Head of caudate nucleus (tissue), 42 donors: ENCODE measurements at regions not wholly inside any gene's neighbourhood (a gene's known extent, or its start where the extent isn't known, plus 50 kb on each side); places are given as distances from the start of the nearest gene placed in this dataset.

Source experiments
- DNase-seq, 42 donors: peaks; one replicate each; pipeline versions ENCODE4 v3.0.0 to v3.0.0-alpha.2; 2020 to 2021; ENCODE audit warnings: mixed read lengths in 7 of 42
- intact Hi-C: fragments of 100-400 bp; cut with DNase I; formaldehyde crosslinking; loops from one replicate; pipeline ENCODE4 v1.15.0; 2022

DNA sequence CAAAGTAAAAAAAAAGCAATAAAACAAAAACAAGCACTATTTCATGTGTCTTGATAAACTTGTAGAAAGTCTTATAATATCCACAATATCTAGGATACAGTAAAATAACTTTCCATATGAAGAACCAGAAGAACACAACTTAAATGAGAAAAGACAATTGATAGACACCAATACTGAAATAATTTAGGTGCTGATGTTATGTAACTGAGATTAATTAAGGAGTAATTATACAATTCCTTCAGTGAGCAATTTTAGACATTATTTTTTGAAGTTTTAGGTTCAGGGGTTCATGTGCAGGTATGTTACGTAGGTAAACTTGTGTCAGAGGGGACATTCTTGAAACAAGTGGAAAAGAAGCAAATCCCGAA lies 88.3 kb upstream of the VPREB1 start:
- no peak for DNase-seq
- intact Hi-C loops = no loop called here

DNA sequence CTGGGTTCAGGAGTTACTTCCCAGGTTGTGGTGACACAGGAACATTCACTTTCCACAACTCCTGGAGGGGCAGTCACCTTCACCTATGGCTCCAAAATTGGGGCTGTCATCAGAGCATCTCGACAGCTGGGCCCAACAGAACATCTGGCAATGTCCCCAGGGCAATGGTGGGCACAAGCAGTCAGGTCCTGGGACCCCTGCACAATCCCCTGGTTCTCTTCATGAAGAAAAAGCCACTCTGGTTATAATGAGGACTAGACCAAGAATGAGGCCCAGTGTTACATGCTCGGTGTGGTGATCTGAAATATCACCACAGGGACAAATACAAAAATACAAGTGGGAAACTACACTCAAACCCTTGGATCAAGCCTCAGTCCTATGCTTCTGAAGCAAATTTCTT lies 89.0 kb upstream of the VPREB1 start:
- DNase-seq = no peak

DNA sequence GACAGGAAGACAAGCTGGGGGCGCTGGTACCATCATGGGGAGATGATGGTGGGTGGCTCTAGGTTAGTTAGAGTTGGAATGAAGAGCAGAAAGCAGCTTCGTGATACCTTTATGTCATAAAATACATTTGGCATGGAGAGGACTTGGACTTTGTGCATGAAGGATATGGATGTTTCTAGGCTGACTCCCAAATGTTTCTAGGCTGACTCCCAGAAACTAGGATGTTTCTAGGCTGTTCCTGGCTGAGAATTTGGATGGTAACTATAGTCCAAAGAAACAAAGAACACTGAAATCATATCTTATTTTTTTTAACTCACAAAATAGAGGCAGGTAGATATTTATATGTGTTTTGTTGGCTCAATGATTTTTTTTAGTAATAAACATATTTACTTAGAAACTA lies 89.4 kb upstream of the VPREB1 start:
- no peak for DNase-seq
- intact Hi-C loops = no loop called here

More for the DNA sequence above, 89.0 kb upstream of the VPREB1 start:
- intact Hi-C loops = no loop called here

DNA sequence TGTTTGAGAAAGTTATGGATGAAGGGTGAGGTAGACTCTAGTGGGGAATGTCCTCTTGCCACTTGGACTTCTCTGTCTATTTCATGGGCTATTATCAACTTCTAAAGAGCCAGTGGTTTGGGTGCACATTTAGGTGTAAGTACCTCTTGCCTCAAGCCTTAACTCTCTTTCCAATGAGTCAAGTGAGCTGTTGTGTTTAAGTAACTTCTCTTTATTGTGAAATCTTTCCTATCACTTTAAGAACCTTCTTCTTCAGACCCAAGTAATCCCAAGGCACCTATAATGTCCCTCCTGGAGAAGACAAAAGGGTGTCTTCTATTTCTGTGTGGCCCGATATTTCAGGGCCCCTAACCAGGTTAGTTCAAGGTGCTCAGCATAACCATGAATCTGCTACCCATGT lies 90.5 kb upstream of the VPREB1 start:
- intact Hi-C loops = no loop called here
- no peak for DNase-seq

DNA sequence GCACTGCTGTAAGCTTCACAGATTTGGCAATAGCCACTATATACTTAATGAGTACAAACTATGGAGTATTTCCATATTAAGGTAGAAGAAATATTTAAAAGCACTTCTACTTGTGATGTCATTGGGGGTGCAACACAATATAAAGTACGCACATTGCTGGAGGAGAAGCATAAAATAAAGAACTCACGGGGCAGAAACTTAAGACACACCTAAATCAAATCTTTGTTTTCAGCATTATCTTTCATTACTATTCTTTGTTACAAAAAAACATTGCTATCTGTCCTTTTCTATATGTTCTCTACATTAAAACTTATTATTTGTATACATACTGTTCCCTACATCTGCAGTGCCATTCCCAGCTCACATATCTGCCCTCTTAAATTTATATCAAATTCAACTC lies 93.3 kb upstream of the VPREB1 start:
- intact Hi-C loops = no loop called here
- DNase-seq = no peak

DNA sequence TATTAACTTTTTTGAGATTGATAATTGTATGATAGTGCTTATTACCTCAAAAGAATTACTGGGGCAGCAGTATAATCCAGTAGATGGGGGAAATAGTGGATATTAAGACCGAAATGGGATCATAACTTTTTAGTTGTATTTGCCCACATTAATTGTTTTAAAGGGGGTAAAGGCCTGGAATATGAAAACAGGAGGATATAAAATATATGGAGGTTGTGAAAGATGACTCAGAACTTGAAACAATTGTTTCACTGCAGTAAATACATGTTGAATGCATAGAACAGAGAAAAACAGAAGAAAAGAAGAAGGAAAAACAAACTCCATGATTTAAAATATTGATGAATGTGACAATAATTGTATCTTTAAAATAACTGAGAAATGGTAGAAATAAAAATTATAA lies 94.1 kb upstream of the VPREB1 start:
- DNase-seq = no peak
- intact Hi-C loops = no loop called here

DNA sequence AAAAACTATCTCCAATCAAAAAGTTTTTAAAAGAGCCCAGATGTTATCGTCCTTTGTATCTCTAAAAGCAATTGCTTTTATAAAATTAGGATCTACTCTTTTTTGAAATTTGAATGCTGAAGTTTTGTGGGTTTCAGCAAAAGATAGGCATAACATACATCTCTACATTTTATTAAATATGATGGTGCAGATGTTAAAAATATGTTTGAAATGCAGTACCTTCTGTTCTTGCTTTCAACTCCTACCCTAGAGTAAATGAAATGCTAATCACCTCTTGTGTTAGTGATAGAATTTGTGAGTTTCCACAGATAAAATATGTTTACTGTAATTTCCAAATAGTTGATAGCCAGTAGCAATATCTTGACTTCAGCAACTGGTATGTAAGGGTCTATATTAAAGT lies 95.7 kb upstream of the VPREB1 start:
- DNase-seq = no peak

DNA sequence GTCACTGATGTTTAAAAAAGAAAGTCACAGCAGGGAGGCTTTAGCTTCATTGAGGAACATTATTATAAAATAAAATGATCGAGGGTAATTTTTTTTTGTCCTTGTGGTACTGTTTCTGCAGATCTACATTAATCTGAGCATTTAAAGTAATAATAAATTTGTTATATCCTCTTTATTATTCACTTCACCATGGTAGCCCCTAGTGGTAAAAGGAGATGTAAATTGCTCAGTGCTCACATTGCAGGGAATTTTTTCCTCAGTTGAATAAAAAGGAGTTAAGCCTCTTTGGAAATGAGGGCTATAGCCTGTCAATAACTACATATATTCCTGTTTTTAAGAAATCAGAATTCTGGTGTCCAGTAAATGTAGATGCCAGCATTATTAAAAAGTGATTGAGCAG lies 99.7 kb upstream of the VPREB1 start:
- DNase-seq = no peak
- intact Hi-C loops = no loop called here

More for the DNA sequence above, 95.7 kb upstream of the VPREB1 start:
- intact Hi-C loops = no loop called here

DNA sequence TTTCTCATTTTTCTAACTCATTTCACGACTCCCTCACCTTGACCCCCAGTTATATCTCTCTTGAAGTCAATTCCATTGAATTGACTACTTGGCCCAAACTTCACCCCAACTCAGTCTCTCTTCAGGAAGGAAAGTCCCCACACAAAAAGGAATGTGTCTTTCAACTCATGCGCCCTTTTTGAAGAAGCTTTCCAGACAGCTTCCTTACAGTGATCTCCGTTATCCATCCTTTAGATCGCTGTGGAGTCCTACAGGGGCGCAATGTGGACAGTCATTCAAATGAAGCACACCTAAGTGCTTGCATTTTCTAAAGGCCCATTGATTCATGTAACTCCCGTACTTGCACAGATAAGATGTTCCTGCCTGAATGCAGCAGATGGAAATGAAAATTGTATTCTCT lies 101.1 kb upstream of the VPREB1 start:
- intact Hi-C loops = no loop called here
- DNase-seq = no peak

DNA sequence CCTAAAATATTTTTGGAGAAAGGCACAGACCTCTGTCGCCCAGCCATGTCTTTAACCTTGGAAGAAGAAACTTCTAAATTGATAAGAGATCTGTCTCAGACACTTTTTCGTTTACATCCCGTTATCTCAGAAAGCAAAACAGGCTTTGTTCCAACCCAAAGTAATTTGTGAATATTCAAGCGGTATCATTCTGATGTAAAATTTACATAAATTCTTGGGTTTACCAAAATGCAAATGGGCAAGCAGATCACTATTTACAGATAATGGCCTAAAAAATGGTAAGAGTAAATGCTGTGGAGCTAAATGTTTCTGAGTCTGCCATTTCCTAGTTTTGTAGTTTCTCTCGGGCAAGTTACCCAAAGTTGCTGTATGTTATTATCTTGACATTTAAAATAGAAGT lies 101.9 kb upstream of the VPREB1 start:
- intact Hi-C loops = no loop called here
- DNase-seq = no peak

DNA sequence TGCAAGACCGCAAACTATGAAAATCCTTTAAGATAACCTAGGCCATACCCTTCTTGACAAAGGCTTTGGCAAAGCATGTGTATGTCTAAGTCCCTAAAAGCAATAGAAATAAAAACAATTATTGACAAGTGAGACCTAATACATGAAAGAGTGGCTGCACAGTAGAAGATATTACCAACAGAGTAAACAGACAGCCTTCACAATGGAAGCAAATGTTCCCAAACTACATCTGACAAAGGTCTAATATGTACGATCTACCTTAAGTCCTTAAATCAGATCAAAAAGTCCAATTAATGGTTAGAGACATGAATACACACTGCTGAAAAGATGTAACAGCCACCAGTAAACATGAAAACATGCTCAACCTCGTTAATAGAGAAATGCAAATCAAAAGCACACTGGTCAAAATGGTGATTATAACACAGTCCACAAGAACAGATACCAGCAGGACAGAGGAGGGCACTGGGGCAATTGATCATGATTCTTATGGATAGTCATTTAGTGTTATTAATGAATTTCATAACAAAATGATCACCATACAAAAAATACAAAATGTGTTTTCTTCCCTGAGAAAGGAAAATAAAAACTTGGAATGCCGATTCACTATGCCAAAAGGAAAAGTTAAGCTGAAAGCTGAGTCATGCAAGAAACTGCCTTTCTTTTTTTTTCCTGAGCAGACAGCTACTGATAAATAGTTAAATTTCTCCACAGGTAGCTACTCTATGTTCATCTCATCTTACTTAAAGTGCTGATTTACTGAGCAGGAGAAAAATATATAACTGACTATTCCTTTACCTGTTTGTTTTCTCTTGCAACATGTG lies 102.6 kb upstream of the VPREB1 start:
- no peak for DNase-seq
- intact Hi-C loops = no loop called here

DNA sequence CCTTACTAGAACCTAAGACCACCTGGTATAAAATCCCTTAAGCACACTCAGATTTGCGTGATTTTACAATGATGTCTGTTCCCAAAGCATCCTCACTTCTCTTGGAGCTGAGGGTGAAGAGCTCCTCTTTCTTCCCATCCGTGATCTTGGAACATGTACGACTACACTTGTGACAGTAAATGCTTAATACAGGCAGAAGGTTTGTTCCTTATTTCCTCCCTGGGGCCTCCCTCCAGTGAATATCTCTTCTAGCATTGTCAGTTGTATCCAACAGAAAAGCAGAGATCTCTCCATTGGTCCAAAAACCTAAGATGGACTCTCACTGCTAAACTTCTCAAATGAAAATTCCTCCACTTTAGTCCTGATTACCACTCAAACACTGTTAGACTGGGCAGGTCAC lies 103.6 kb upstream of the VPREB1 start:
- no peak for DNase-seq
- intact Hi-C loops = no loop called here

DNA sequence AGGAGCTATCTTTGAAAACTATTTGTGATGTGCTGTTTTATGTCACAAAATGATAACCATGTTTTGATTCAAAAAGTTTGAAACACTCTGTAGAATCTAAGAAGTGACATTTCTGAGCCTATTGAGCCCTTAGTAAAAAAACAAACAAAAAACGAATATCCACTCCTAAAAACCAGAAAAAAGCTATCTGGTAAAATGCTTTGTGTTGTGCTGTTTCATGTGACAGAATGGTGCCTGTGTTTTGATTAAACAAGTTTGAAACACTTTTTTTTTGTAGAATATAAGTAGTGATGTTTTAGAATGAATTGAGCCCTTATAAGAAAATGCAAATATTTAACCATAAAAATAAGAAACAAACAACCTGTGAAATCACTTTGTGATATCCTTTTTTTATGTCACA lies 105.2 kb upstream of the VPREB1 start:
- no peak for DNase-seq
- intact Hi-C loops = no loop called here

DNA sequence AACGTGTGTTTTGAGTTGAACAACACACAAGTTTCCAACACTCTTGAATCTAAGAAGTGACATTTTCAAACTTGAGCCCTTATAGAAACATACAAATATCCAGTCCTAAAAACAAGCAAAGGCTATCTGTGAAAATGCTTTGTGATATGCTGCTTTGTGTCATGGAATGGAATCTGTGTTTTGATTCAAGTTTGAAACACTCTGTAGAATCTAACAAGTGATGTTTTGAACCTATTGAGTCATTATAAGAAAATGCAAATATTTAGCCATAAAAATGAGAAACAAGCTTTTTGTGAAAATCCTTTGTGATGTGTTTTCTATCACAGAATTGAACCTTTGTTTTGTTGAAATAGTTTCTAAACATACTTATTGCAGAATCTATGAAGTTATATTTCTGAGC lies 105.7 kb upstream of the VPREB1 start:
- intact Hi-C loops = no loop called here
- no peak for DNase-seq

DNA sequence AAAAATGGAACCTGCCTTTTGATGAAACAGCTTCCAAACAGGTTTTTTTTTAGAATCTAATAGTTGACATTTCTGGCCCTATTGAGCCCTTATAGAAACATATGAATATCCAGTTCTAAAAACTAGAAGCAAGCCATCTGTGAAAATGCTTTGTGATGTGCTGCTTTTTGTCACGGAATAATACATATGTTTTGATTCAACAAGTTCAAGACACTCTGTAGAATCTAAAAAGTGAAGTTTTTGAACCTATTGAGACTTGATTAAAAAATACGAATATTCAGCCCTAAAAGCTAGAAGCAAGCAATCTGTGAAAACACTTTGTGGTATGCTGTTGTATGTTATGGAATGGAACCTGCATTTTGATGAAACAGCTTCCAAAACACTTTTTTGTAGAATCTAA lies 106.7 kb upstream of the VPREB1 start:
- no peak for DNase-seq
- intact Hi-C loops = no loop called here

DNA sequence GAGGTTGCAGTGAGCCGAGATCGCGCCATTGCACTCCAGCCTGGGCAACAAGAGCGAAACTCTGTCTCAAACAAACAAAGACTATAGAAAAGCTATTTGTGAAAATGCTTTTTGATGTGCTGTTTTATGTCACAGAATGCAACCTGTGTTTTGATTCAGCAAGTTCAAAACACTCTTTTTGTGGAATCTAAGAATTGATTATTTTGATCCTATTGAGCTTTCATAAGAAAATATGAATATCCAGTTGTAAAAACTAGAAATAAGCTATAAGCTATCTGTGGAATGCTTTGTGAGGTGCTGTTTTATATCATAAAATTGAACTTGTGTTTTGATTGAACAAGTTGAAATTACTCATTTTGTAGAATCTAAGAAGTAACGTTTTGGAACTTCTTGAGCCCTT lies 110.7 kb upstream of the VPREB1 start:
- intact Hi-C loops = no loop called here
- DNase-seq = no peak

DNA sequence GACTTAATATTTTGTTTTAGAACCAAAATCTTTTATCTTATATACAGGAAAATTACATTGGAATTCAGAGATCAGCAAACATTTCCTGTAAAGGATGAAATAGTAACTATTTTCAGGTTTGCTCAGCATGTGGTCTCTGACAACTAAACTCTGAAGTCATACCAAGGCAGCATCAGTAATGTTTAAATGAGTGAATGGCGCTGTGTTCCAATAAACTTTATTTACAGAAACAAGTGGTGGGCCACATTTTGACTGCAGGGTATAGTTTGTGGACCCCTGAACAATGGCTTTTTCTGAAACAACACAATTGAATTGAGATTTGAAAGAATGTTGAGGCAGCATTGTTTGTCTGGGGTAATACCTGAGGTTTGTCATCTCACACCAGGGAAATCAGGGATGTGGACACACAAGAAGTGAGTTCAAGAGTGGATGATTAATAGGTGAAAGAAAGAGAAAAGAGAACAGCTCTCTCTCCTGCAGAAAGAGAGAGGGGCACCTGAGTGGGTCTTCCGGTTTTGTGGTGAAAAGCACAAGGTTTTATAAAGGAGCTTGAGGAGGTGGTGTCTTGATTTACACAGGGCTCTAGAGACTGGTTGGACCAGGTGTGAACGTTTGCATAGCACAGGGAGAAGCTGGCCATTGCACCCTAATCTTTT lies 113.5 kb upstream of the VPREB1 start:
- no peak for DNase-seq
- intact Hi-C loops = no loop called here

DNA sequence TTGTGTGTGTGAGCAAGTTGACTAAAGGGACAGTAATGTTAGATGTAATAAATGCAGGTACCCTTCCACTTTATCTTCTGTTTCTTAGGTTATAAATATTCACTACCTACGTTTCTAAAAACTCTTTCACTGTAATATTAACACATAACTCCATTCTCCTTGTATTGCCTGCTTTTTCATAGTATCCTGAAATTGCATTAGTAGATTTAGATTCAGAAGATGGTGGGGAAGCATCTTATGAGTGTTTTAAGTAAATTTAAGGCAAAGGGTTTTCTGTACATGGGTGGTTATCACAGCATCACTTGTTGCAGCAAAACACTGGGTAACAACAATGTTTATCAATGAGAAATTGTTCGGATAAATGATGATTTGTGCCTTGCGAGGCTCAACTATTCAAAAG lies 115.2 kb upstream of the VPREB1 start:
- DNase-seq = no peak
- intact Hi-C loops = no loop called here

DNA sequence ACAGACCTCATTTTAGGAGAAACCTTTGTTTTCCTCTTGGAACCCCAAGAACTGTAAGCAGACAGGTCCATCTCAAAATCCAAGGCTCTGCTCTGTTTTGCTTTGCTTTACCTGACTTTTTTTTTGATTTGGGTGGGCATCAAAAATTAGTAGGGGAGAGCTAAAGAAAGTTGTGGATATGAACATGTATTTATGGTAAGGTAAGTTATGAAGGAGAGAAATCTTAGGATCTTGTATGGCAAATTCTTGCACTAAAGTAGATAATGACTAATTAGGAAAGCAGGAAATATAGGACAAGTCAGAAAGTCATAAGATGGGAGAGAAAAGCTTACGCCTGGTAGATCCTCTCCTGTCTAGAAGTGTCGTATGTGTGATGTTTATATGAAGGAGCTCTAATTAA lies 116.1 kb upstream of the VPREB1 start:
- DNase-seq = no peak
- intact Hi-C loops = no loop called here

DNA sequence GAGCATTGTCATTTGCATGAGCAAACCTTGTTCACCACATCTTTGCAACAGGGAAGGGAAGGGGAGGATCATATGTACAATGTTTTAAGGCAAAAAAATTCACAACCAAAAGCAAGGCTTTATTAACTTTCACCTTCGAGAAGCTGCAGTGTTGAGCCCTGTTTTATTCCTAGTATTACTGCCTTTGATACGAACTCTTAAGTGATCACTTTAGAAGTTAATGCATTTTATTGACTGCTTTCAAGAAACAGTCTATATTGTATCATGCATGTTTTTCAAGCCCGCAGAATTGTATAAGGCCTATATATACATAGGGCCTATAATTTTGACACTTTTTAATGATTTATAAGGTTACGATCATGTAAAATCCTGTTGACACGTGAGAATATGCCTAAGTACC lies 117.5 kb upstream of the VPREB1 start:
- intact Hi-C loops = no loop called here
- DNase-seq = no peak
